ENCODE measurements at regions not wholly inside any gene's neighbourhood (a gene's known extent, or its start where the extent isn't known, plus 50 kb on each side); places are given as distances from the start of the nearest gene placed in this dataset.

GRCh38 chr16:76906552-76906951 lies 284.4 kb upstream of the MON1B start:
- TF ChIP-seq CTCF (conservative IDR thresholded peaks at IDR 0.05) (no peak), ZFX (IDR thresholded peaks at IDR 0.05) (no peak)
